ENCODE measurements at regions not wholly inside any gene's neighbourhood (a gene's known extent, or its start where the extent isn't known, plus 50 kb on each side); places are given as distances from the start of the nearest gene placed in this dataset.

- DNase-seq, result no peak
Measured at GRCh38 chr2:126990605-126991532, 92.2 kb downstream of the TEX51 start.

- no peak for DNase-seq
Measured at GRCh38 chr2:126994340-126994777, 95.7 kb downstream of the TEX51 start.

DNA sequence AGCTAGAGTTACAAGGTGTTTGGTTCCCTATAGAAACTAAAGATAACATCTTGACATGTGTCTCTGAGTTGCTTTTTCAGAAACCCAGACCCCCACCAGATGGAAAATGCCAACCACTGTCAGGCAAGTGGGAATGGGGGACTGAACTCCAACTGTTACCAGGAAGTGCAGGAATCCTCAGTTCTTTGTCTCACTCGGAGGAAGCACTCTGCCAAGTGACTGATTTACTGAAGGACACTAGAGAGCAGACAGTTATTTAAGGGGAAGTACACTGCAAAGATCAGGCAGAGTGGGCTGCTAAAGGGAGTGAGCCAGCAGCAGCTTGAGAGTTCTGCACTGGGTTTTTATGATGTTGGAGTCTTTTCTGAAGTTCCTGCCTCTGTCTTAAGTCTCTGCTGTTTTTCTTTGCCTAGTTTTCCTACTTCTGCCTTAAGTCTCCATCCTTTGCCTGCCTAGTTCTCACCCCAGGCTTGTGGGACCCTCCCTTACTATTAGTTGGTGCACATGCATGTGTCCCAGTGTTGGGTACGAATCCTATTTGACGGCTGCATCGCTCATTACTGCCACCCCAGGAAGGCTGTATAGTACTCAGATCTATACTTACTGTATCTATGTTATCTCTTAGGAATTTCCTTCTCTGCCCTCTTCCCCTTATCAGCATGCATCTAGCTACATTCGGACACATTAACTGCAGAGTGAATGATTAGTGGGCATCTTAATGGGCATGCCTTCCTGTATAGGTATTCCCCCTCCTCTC, 97.1 kb downstream of the TEX51 start:
- no peak for DNase-seq

- DNase-seq, result no peak
Measured at GRCh38 chr2:126996378-126996699, 97.6 kb downstream of the TEX51 start.

Data from C1 segment of cervical spinal cord (tissue), 14 donors.